Upper lobe of left lung (tissue), 6 donors: ENCODE measurements at regions not wholly inside any gene's neighbourhood (a gene's known extent, or its start where the extent isn't known, plus 50 kb on each side); places are given as distances from the start of the nearest gene placed in this dataset.

Experiments
- ATAC-seq, 2 donors: fragments of 200-7000 bp; cut with Tn5 transposase; one replicate each; pipeline ENCODE4 v1.9.1; 2022; ENCODE audit warnings: mild to moderate bottlenecking in 2 of 2, moderate library complexity in 2 of 2; ENCODE audit not compliant: low FRiP score in 2 of 2
- DNase-seq, 2 donors: peaks; one replicate each; pipeline ENCODE4 v3.0.0-alpha.2; 2019 to 2020
- H3K27ac ChIP-seq, 4 donors: fragments of 200-600 bp; sonication (generic); one replicate each; pipeline ENCODE4 v1.5.1; 2016 to 2019
- H3K27me3 ChIP-seq, 4 donors: fragments of 200-600 bp; sonication (generic); one replicate each; pipeline ENCODE4 v1.5.1; 2017 to 2019
- H3K36me3 ChIP-seq, 4 donors: fragments of 200-600 bp; sonication (generic); one replicate each; pipeline ENCODE4 v1.5.1; 2016 to 2019
- H3K4me1 ChIP-seq, 4 donors: fragments of 200-600 bp; sonication (generic); one replicate each; pipeline ENCODE4 v1.5.1; 2018 to 2019
- H3K4me3 ChIP-seq, 4 donors: fragments of 200-600 bp; sonication (generic); one replicate each; pipeline ENCODE4 v1.5.1; 2017 to 2019; ENCODE audit warnings: mild to moderate bottlenecking in 2 of 4, moderate library complexity in 1 of 4
- H3K9me3 ChIP-seq, 4 donors: fragments of 200-600 bp; sonication (generic); one replicate each; pipeline ENCODE4 v1.5.1; 2018 to 2019
- EP300 ChIP-seq, 4 donors: sonication (generic); formaldehyde crosslinking; IDR thresholded peaks; one replicate each; pipeline ENCODE4 v1.5.1; 2017; ENCODE audit warnings: antibody characterized with exemption in 4 of 4, control low read depth in 2 of 4
- POLR2A ChIP-seq, 4 donors: fragments of 450-650 bp; IDR thresholded peaks; one replicate each; pipeline ENCODE4 v1.5.1; 2016 to 2017; ENCODE audit warnings: antibody characterized with exemption in 4 of 4, mild to moderate bottlenecking in 2 of 4
- POLR2AphosphoS5 ChIP-seq, 2 donors: sonication (generic); formaldehyde crosslinking; IDR thresholded peaks; one replicate each; pipeline ENCODE4 v1.5.1; 2017; ENCODE audit warnings: antibody characterized with exemption in 2 of 2
- WGBS, 2 donors: methylation state at CpG; one replicate each; pipeline ENCODE4 v1.1.5; 2017 to 2018; 5-methylcytosine and 5-hydroxymethylcytosine counted together
- TF ChIP-seq, protein P1 (sequence below), 6 experiments: fragments of 450-650 bp in 4 of 6; fragments of 200-600 bp in 2 of 6; sonication (generic) in 2 of 6; IDR thresholded peaks; one replicate each; pipeline ENCODE4 v1.5.1; 2016 to 2019; ENCODE audit warnings: antibody characterized with exemption in 6 of 6
- donor health status: DM: no; HTN: no; CAD: no; lungs with moderate emphysema.
- donor health status: DM: no; HTN: yes; CAD: no; lungs with severe emphysema.

DNA sequence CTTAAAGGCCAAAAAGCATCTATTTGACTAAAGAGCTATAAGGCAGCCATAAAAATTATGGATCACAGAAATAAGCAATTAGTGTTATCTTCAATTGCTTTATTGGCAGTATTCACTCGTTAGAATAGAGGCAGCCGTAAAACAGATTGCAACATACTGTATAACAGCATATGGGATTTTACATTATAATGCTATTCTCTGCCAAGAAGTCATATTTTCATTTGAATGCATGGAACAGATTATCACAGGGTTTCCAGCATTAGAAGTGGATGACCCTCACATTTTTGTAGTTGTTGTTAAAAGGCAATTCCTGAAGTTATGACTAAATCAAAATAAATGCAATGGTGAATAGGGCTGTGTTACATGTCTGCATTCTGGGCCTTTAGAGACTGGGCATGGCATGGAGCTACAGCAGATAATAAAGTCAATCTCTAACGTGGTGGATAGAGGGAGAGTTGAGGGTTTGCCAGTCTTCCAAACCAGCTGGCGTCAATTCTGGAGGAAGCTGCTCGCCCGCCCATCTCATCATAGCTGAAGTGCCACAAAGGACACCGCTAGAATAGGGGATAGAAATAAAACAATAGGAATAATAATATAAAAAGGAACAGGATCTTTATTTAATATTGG, 155.4 kb upstream of the VRK2 start:
- Histone ChIP-seq H3K27me3 (no peaks in the 10 kb centered on the region), H3K4me1 (no peaks in the 10 kb centered on the region), H3K4me3 (no peak overlapping the region), H3K36me3 (no peaks in the 10 kb centered on the region), H3K9me3 (no peaks in the 10 kb centered on the region), H3K27ac (no peak overlapping the region)
- TF ChIP-seq, protein P1, sequence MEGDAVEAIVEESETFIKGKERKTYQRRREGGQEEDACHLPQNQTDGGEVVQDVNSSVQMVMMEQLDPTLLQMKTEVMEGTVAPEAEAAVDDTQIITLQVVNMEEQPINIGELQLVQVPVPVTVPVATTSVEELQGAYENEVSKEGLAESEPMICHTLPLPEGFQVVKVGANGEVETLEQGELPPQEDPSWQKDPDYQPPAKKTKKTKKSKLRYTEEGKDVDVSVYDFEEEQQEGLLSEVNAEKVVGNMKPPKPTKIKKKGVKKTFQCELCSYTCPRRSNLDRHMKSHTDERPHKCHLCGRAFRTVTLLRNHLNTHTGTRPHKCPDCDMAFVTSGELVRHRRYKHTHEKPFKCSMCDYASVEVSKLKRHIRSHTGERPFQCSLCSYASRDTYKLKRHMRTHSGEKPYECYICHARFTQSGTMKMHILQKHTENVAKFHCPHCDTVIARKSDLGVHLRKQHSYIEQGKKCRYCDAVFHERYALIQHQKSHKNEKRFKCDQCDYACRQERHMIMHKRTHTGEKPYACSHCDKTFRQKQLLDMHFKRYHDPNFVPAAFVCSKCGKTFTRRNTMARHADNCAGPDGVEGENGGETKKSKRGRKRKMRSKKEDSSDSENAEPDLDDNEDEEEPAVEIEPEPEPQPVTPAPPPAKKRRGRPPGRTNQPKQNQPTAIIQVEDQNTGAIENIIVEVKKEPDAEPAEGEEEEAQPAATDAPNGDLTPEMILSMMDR (IDR thresholded peaks at IDR 0.05): no peak
- TF ChIP-seq POLR2AphosphoS5 (IDR thresholded peaks at IDR 0.05): no peak
- no peak for TF ChIP-seq POLR2A (IDR thresholded peaks at IDR 0.05)
- no peak for TF ChIP-seq EP300 (IDR thresholded peaks at IDR 0.05)
- ATAC-seq: no peak
- no peak for DNase-seq
- WGBS, 2 donors: 87 to 92% methylated on average over 7 of the region's 7 CpGs

- WGBS, 2 donors: 46% methylated on average over 3 of the region's 3 CpGs
- TF ChIP-seq POLR2AphosphoS5 (IDR thresholded peaks at IDR 0.05): no peak
- TF ChIP-seq, protein P1 (IDR thresholded peaks at IDR 0.05): no peak
- TF ChIP-seq POLR2A (IDR thresholded peaks at IDR 0.05): no peak
- TF ChIP-seq EP300 (IDR thresholded peaks at IDR 0.05): no peak
- ATAC-seq: no peak
Measured at GRCh38 chr2:57892920-57893319, 153.7 kb upstream of the VRK2 start.

DNA sequence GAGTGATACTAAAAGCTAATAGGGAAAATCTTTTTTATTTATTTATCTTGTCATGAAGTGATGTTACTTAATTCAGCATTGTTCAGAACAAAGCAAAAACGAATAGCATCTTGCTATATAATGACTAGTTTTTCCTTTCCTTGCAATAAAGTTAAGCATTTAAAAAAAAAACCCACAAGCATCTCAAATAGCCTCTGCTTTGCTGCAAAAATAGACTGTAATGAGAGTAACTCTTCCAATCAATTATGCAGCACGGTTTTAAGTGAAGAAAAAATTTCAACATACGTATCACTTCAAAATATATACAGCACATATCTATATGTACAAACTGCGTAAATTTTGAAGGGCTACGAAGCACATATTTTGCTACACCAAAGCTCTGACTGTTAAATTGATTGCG, 153.3 kb upstream of the VRK2 start:
- DNase-seq (no peak), ATAC-seq (no peak)
- TF ChIP-seq, protein P1 (IDR thresholded peaks at IDR 0.05): no peak
- TF ChIP-seq EP300 (IDR thresholded peaks at IDR 0.05) (no peak), POLR2AphosphoS5 (IDR thresholded peaks at IDR 0.05) (no peak), POLR2A (IDR thresholded peaks at IDR 0.05) (no peak)
- H3K27ac ChIP-seq: no peak overlapping the region
- H3K36me3 ChIP-seq: no peaks in the 10 kb centered on the region
- no peaks in the 10 kb centered on the region for H3K9me3 ChIP-seq
- H3K27me3 ChIP-seq: no peaks in the 10 kb centered on the region
- no peaks in the 10 kb centered on the region for H3K4me1 ChIP-seq
- no peak overlapping the region for H3K4me3 ChIP-seq
- 75 to 80% methylated on average over 6 of the region's 6 CpGs for WGBS, 2 donors

More at GRCh38 chr2:57892920-57893319, 153.7 kb upstream of the VRK2 start:
- no peak overlapping the region for H3K27ac ChIP-seq
- DNase-seq: no peak
- no peaks in the 10 kb centered on the region for H3K36me3 ChIP-seq
- no peaks in the 10 kb centered on the region for H3K9me3 ChIP-seq
- no peak overlapping the region for H3K4me3 ChIP-seq
- H3K27me3 ChIP-seq: no peaks in the 10 kb centered on the region
- H3K4me1 ChIP-seq: no peaks in the 10 kb centered on the region

GRCh38 chr2:57893786-57894185, 152.8 kb upstream of the VRK2 start:
- DNase-seq: no peak
- ATAC-seq: no peak
- TF ChIP-seq EP300 (IDR thresholded peaks at IDR 0.05) (no peak), POLR2AphosphoS5 (IDR thresholded peaks at IDR 0.05) (no peak)
- TF ChIP-seq, protein P1 (IDR thresholded peaks at IDR 0.05): no peak
- H3K4me3 ChIP-seq: no peak overlapping the region
- WGBS, 2 donors: 83 to 94% methylated on average over 1 of the region's 1 CpG
- no peaks in the 10 kb centered on the region for H3K36me3 ChIP-seq
- H3K27me3 ChIP-seq: no peaks in the 10 kb centered on the region
- H3K27ac ChIP-seq: no peak overlapping the region
- H3K9me3 ChIP-seq: no peaks in the 10 kb centered on the region
- no peaks in the 10 kb centered on the region for H3K4me1 ChIP-seq

- TF ChIP-seq, protein P1 (IDR thresholded peaks at IDR 0.05): no peak
- TF ChIP-seq EP300 (IDR thresholded peaks at IDR 0.05): no peak
- TF ChIP-seq POLR2AphosphoS5 (IDR thresholded peaks at IDR 0.05): no peak
- no peak for TF ChIP-seq POLR2A (IDR thresholded peaks at IDR 0.05)
- Histone ChIP-seq H3K36me3 (no peaks in the 10 kb centered on the region), H3K27me3 (no peaks in the 10 kb centered on the region), H3K9me3 (no peaks in the 10 kb centered on the region), H3K4me1 (no peaks in the 10 kb centered on the region), H3K27ac (no peak overlapping the region), H3K4me3 (no peak overlapping the region)
- 63 to 83% methylated on average over 2 of the region's 2 CpGs for WGBS, 2 donors
- no peak for DNase-seq
- ATAC-seq: no peak
Measured at GRCh38 chr2:57894381-57894780, 152.2 kb upstream of the VRK2 start.
